KMS-11 (cell line): ENCODE measurements at regions not wholly inside any gene's neighbourhood (a gene's known extent, or its start where the extent isn't known, plus 50 kb on each side); places are given as distances from the start of the nearest gene placed in this dataset.

Source experiments
- H2AFZ ChIP-seq: fragments of 200-600 bp; sonication (generic); 2 replicates; pipeline ENCODE4 v1.6.1; 2016; ENCODE audit warnings: antibody characterized with exemption, mixed run types, low read depth
- H3K27ac ChIP-seq: fragments of 200-600 bp; sonication (generic); 2 replicates; pipeline ENCODE4 v1.6.1; 2016; ENCODE audit warnings: mild to moderate bottlenecking, mixed run types
- H3K27me3 ChIP-seq: fragments of 200-600 bp; sonication (generic); 2 replicates; pipeline ENCODE4 v1.6.1; 2017; ENCODE audit warnings: mild to moderate bottlenecking, low read depth, mixed run types, moderate library complexity; ENCODE audit not compliant: insufficient read depth
- H3K36me3 ChIP-seq: fragments of 200-600 bp; sonication (generic); 2 replicates; pipeline ENCODE4 v1.6.1; 2017; ENCODE audit warnings: mild to moderate bottlenecking, mixed run types; ENCODE audit not compliant: insufficient read depth
- H3K4me1 ChIP-seq: fragments of 200-600 bp; sonication (generic); 2 replicates; pipeline ENCODE4 v1.6.1; 2016; ENCODE audit warnings: mild to moderate bottlenecking, low read depth, mixed run types; ENCODE audit not compliant: poor library complexity, severe bottlenecking
- H3K4me2 ChIP-seq: fragments of 200-600 bp; sonication (generic); 2 replicates; pipeline ENCODE4 v1.7.0; 2016; ENCODE audit warnings: mild to moderate bottlenecking, mixed run types
- H3K4me3 ChIP-seq: fragments of 200-600 bp; sonication (generic); IDR thresholded peaks from 2 replicates; pipeline ENCODE4 v1.6.1; 2017; ENCODE audit warnings: low read depth, low read length, mixed read lengths; ENCODE audit not compliant: insufficient read depth
- H3K79me2 ChIP-seq: fragments of 200-600 bp; sonication (generic); 2 replicates; pipeline ENCODE4 v1.6.1; 2016; ENCODE audit warnings: low read depth, mixed run types; ENCODE audit not compliant: insufficient read depth
- H3K9ac ChIP-seq: fragments of 200-600 bp; sonication (generic); 2 replicates; pipeline ENCODE4 v1.6.1; 2016; ENCODE audit warnings: mild to moderate bottlenecking, mixed run types
- H4K20me1 ChIP-seq: fragments of 200-600 bp; sonication (generic); 2 replicates; pipeline ENCODE4 v1.6.1; 2016; ENCODE audit warnings: mild to moderate bottlenecking, mixed run types; ENCODE audit not compliant: insufficient read depth
- TF ChIP-seq, protein P1 (sequence below): fragments of 200-600 bp; sonication (generic); conservative IDR thresholded peaks from 2 replicates; pipeline ENCODE4 v1.6.1; 2017; ENCODE audit warnings: low read depth, mild to moderate bottlenecking, antibody characterized with exemption, low read length, moderate library complexity, mixed read lengths

GRCh38 chr6:148086386-148086785, 256.3 kb upstream of the SASH1 start:
- no peaks in the 10 kb centered on the region for H4K20me1 ChIP-seq
- no peak overlapping the region for H3K4me3 ChIP-seq
- H3K27ac ChIP-seq, result no peak overlapping the region
- H3K4me2 ChIP-seq, result no peak overlapping the region
- H3K4me1 ChIP-seq, result no peaks in the 10 kb centered on the region
- no peaks in the 10 kb centered on the region for H3K27me3 ChIP-seq
- TF ChIP-seq, protein P1, sequence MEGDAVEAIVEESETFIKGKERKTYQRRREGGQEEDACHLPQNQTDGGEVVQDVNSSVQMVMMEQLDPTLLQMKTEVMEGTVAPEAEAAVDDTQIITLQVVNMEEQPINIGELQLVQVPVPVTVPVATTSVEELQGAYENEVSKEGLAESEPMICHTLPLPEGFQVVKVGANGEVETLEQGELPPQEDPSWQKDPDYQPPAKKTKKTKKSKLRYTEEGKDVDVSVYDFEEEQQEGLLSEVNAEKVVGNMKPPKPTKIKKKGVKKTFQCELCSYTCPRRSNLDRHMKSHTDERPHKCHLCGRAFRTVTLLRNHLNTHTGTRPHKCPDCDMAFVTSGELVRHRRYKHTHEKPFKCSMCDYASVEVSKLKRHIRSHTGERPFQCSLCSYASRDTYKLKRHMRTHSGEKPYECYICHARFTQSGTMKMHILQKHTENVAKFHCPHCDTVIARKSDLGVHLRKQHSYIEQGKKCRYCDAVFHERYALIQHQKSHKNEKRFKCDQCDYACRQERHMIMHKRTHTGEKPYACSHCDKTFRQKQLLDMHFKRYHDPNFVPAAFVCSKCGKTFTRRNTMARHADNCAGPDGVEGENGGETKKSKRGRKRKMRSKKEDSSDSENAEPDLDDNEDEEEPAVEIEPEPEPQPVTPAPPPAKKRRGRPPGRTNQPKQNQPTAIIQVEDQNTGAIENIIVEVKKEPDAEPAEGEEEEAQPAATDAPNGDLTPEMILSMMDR, result no peak
- no peak overlapping the region for H2AFZ ChIP-seq
- H3K36me3 ChIP-seq, result no peaks in the 10 kb centered on the region
- H3K9ac ChIP-seq, result no peak overlapping the region
- H3K79me2 ChIP-seq, result no peaks in the 10 kb centered on the region

- TF ChIP-seq, protein P1, result no peak
- no peak overlapping the region for H3K9ac ChIP-seq
- H3K79me2 ChIP-seq, result no peaks in the 10 kb centered on the region
- no peak overlapping the region for H2AFZ ChIP-seq
- H3K36me3 ChIP-seq, result no peaks in the 10 kb centered on the region
- H3K27ac ChIP-seq, result no peak overlapping the region
- H3K4me1 ChIP-seq, result no peaks in the 10 kb centered on the region
- H4K20me1 ChIP-seq, result no peaks in the 10 kb centered on the region
- H3K27me3 ChIP-seq, result no peaks in the 10 kb centered on the region
- no peak overlapping the region for H3K4me3 ChIP-seq
- H3K4me2 ChIP-seq, result no peak overlapping the region
Observed at GRCh38 chr6:148086843-148087242, 255.8 kb upstream of the SASH1 start.

- Histone ChIP-seq H3K27me3 (no peaks in the 10 kb centered on the region), H3K4me3 (no peak overlapping the region), H3K79me2 (no peaks in the 10 kb centered on the region), H3K4me1 (no peaks in the 10 kb centered on the region), H3K36me3 (no peaks in the 10 kb centered on the region), H2AFZ (no peak overlapping the region), H3K9ac (no peak overlapping the region), H3K27ac (no peak overlapping the region), H4K20me1 (no peaks in the 10 kb centered on the region), H3K4me2 (no peak overlapping the region)
- TF ChIP-seq, protein P1, result no peak
Observed at GRCh38 chr6:148087659-148088058, 255.0 kb upstream of the SASH1 start.

DNA sequence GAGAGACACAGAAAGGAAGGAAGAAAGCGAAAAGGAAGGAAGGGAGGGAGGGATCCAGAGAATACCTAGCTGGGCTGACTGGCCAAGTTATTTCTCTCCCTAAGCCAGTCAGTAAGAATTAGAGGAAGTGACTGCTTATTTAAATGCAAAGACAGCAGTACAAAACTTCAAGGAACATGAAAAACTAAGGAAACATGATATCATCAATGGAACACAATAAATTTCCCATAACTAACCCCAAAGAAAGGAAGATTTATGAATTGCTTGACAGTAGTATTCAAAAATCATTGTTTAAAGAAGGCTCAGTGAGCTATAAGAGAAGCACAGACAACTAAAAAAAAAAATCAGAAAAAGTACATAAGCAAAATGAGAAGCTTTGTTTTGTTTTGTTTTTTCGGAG, 252.3 kb upstream of the SASH1 start:
- Histone ChIP-seq H3K79me2 (no peaks in the 10 kb centered on the region), H3K27me3 (no peaks in the 10 kb centered on the region), H4K20me1 (no peaks in the 10 kb centered on the region), H3K4me2 (no peak overlapping the region), H3K27ac (no peak overlapping the region), H3K4me1 (no peaks in the 10 kb centered on the region), H3K9ac (no peak overlapping the region), H3K4me3 (no peak overlapping the region), H3K36me3 (no peaks in the 10 kb centered on the region), H2AFZ (no peak overlapping the region)
- TF ChIP-seq, protein P1, result no peak
